ENCODE measurements at regions not wholly inside any gene's neighbourhood (a gene's known extent, or its start where the extent isn't known, plus 50 kb on each side); places are given as distances from the start of the nearest gene placed in this dataset.
"Not testable (repeated sequence)": the region's sequence is repeated elsewhere in the genome, so short reads cannot be mapped to it uniquely, and the experiment has no call there.

DNA sequence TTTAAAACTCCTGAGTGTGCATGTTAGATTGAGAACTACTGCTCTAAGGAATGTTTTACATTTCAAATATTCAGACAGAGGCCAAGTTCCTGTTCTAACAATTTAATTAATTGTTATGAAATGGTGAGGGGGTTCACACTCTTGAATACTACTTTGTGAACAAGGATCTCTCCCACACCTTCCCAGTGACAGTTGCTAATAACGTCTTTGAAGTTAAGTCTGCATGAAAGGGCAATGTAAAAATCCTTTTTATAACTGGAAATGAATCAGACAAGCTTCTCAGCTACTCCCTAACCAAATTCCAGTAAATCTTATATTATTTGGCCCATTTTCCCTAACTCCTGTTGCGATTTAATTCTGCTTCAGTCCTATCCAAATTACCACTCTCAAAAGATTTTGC is 828.5 kb upstream of the ADAMTS5 start:
- no peak for DNase-seq

DNA sequence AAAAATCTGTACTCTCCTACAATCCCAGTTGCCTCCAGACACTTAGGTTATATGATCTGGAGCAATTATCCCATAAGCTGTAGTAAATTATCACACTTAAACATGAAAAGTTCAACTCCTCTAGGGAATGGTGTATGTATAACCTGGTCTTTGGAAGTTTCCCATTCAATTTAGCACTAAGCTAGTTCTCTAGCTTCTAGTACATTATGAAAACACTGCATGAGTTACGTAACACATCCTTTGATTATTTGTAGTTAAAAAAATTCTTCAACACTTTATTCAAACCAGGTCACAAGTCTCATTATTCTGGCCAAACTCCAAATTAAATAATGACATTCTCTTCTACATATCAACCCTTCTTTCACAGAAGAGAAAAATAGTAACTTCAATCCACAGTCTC is 827.0 kb upstream of the ADAMTS5 start:
- no peak for DNase-seq

DNA sequence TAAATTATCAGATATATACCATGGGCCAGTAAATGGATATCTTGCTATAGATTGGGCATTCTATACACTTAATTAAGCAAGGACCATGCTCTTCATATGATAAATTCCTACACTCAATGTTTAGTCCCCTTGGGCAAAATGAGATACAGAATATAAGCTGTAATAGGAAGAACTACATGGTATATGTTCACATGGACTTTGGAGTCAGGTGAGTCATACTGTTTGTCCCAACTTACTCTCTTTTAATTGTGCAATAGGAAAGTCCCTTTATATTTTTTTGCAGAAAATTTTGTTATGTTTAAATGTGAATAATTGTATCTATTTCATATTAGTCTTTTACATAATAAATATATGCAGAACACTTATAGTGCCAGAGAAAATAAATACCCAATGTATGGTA is 820.2 kb upstream of the ADAMTS5 start:
- DNase-seq = no peak

DNA sequence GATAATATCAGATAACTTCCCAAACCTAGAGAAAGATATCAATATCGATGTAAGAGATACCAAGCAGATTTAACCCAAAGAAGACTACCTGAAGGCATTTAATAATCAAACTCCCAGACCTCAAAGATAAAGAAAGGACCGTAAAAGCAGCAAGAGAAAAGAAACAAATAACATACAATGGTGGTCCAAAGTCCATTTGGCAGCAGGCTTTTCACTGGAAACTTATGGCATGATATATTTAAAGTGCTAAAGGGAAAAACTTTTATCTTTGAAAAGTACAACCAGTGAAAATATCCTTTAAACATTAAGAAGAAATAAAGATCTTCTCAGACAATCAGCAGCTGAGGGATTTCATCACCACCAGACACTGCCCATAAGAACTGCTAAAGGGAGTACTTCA is 812.7 kb upstream of the ADAMTS5 start:
- no peak for DNase-seq

DNA sequence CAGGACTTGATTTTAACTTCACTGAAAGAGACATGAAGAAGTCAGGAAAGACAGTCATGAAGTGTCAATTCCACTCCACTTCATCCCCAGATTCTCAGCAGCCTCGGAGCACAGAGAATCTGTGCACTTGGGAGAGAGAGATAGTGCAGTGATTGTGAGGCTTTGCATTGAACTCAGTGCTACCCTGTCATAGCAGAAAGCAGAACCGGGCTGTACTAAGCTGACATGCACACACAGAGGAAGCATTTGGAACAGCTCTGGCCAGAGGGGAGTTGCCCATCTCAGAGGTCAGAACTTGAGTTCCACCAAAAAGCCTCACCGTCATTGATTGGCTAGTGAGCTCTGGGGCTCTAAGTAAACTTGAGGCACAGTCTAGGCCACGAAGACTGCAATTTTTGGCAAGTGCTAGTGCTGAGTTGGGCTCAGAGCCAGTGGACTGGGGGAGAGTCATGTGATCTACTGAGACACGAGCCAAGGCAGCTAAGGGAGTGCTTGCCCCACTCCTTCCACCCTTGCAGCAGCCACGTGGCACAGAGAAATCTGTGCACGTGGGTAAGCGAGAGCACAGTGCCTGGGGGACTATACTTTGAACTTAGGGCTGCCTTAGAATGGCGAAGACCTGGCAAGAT is 810.2 kb upstream of the ADAMTS5 start:
- no peak for DNase-seq

DNA sequence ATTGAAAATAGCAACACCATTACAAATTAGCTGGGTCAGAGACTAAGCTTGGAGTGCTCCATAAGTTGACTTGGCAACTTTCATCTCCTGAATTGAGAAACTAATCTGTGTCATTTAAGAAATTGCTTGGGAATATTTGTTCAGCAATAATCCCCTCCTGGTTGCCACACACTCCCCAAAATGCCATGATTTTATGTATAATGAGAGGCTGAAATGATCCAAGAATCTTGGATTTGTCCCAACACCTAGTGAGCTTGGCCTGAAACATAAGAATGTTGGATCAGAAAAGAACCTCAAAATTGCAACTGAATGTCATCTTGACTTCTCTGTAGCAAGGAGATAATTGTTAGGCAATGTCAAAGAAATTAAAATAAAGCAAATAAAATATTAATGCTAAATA is 805.9 kb upstream of the ADAMTS5 start:
- DNase-seq = no peak

DNA sequence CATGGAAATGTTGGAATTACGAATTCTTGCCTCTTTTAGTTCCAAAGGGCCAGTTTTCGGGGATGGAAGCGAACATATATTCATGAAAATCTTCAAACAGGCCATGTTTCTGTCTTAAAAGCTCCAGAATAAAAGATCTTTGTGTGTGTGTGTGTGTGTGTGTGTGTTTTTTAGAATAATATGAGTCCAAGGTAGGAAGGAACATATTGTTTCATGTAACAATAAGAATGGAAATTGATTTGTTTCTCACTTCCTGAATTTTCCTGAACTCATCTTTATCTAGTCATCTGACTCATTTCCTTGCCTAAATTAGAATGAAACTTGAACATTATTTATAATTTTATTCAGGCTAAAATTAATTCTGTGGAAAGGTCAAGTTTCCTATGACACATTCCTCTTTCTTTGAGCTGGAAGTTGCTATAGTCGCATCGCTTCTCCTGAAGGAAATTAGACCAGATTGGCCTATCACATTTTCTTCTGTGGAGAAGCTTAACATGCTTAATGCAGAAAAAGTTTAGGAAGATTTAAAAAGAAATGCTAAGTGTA is 805.1 kb upstream of the ADAMTS5 start:
- no peak for DNase-seq

DNA sequence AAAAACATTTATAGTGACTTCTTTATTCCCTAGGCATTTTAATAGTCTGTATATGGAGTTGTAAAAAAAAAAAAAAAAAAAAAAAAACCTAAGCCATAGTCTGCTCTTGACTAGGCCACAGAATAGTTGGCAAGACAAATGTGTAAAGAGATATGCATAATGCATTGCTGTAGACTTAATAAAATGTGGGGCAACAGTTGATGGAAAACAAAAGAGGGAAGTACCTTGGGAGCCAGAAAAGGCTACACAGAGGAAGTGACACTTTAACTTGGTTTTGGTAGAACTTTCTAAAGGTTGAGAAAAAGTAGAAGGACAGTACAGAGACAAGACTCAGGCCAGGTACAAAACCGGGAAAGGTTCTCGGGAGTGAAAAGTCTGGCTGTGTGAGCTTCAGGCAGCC is 802.9 kb upstream of the ADAMTS5 start:
- no peak for DNase-seq

DNA sequence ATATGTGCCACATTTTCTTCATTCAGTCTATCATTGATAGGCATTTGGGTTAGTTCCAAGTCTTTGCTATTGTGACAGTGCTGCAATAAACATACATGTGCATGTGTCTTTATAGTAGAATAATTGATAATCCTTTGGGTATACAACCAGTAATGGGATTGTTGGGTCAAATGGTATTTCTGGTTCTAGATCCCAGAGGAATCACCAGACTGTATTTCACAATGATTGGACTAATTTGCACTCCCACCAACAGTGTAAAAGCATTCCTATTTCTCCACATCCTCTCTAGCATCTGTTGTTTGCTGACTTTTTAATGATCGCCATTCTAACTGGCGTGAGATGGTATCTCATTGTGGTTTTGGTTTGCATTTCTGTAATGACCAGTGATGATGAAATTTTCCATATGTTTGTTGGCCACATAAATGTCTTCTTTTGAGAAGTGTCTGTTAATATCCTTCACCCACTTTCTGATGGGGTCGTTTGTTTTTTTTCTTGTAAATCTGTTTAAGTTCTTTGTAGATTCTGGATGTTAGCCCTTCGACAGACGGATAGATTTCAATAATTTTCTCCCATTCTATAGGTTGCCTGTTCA is 801.3 kb upstream of the ADAMTS5 start:
- DNase-seq = not testable (repeated sequence)

DNA sequence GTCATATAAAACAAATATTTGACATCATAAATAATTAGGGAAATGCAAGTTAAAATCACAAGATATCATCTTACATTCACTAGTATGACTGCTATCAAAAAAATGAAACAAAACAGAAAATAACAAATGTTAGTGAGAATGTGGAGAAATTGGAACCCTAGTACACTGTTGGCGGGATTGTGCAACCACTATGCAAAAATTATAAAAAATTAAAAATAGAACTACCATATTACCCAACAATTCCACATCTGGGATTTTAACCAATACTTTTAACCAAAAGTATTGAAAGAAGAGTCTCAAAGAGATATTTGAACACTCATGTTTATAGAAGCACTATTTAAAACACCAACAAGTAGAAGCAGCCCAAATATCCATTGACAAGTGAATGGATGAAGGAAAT is 797.2 kb upstream of the ADAMTS5 start:
- DNase-seq = no peak

DNA sequence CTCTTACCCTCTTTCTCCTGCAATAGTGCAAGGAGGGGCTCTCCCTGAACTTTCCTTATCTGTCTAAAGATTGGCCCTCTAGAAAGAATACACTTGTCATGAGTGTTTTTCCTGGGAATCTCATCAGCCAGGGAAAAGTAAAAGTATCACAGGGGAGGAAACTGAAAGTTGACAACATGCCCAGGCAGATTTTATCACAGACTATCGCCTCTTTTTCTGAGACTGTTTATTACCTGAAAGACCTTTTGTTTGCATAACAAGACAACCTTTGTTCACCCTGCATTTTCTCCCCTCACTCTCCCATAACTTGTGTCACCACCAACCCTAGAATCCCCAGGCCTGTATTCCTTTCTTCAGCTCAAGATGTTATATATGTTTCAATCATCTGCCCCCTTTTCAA is 794.7 kb upstream of the ADAMTS5 start:
- no peak for DNase-seq

DNA sequence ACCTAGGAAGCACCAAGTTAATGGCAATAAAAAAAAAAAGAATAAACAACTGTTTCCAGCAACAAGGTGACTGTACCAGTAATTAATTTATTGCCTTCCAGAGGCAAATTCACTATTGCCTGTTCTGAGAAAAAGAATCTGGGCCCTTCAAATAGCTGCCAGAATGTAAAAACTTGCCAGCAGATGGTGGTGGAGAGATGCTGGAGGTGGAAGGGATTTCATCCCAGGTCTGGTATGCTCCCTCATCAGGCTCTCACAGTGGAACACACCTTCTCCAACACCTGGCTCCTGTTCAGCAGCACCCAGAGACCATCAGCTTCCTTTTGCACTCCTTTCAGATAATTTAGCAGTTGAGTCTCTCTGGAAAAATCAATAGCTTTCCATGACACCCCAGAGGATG is 792.9 kb upstream of the ADAMTS5 start:
- DNase-seq = no peak

DNA sequence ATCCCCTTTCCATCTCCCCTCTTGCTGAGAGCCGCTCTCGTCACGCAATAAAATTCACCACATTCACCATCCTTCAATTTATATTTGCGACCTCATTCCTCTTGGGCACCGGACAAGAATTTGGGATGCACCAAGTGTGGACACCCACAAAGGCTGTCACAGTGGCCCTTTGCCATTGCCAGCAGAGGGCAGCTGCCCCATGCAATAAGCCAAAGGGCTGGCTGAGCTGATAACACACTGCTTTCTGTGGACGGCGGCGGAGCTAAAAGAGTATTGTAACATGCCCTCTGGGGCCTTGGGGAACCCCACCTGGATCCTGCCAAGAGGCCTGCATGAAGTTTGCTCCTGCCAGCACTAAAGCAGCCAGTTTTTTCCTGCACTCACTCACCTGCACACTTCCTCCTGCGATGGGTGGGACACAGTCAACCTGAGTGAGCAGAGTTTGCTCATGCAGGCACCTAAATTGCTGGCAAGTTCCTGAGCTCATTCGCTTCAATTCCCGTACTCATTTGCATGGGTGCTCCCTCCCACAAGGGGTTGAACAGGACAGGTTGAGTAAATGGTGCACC is 792.3 kb upstream of the ADAMTS5 start:
- DNase-seq = peak in 1 of 3 experiments; percentile 3

DNA sequence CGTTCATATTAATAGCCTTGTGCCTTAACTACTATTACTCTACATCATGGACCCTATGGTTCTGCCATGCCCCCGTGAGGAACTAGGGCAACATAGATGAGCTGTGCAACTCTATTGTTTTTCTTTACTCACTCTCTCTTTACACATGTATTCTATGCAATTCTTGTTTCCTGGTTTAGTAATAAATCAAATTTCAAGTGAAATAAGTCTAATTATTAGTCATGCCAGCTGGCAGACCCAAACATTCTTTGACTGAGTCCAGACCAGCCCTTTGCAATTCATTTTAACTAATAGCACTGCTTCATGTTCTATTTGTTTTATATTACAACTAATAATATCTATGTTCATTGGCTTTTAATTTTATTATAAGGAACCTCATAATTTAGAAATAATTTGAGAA is 789.3 kb upstream of the ADAMTS5 start:
- no peak for DNase-seq

DNA sequence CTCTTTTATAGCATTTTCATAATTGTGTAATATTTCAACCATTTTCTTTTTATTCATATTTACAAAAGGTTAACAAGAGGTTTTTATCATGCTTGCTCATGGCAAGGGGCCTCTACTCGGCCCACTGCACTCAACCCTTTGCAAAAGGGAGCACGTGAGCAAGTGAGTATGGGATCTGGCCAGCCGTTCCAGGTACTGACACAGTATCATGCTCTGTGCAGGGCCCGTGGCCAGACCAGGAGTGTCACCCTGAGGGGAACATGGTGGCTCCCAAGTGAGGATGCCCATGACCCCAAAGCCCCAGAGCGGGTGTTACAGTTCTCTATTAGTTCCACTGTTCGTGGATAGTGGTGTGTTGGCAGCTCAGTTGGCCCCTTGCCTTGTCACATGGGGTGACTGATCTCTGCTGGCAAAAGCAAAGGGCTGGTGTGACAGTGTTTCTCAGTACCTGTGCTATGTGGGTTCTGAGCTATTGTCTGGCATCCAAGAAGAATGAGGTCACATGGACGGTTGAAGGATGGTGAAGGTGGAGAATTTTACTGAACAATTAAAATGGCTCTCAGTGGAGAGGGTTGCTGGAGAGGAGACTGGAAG is 777.2 kb upstream of the ADAMTS5 start:
- no peak for DNase-seq

DNA sequence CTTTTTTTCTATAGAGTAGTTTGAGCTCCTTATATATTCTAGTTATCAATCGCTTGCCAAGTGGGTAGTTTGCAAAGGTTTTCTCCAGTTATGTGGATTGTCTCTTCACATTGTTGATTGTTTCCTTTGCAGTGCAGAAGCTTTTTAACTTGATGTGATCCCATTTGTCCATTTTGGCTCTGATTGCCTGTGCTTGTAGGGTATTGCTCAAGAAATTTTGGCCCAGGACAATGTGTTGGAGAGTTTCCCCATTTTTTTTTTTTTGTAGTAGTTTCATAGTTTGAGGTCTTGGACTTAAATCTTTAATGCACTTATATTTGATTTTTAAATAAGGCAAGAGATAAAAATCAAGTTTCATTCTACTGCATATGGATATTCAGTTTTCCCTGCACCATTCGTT is 774.8 kb upstream of the ADAMTS5 start:
- DNase-seq = no peak

DNA sequence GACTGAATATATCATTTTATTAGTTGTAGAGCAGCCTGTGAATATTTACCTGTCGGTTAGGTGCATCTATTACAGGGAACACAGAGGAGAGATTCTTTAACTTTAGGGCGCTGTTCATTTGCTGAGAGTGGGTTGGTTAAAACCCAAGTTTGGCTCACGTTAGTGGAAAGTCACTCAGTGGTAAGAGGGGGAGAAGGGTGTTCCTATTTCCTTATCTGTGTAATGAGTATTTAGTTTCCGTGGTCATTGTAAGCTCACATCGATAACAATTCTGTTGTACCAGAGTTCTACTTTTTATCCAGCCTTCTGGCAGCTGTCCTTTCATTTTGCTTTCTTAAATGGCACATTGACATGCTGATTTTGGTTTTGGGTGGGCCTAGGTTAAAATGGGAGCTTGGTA is 773.2 kb upstream of the ADAMTS5 start:
- DNase-seq = no peak

DNA sequence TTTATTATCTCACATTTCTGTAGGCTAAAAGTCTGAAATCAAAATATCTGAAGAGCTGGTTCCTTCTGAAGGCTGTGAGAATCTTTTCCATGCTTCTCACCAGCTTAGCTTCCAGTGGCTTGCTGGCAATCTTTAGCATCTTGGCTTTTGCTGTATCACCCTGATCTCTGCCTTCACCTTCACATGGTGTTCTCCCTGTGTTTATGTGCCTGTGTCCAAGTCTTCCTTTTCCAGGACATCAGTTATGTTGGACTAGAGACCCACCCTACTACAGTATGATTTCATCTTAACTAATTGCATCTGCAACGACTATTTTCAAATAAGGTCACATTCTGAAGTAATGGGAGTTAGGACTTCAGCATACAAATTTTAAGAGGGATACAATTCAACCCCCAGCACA is 772.3 kb upstream of the ADAMTS5 start:
- DNase-seq = no peak

DNA sequence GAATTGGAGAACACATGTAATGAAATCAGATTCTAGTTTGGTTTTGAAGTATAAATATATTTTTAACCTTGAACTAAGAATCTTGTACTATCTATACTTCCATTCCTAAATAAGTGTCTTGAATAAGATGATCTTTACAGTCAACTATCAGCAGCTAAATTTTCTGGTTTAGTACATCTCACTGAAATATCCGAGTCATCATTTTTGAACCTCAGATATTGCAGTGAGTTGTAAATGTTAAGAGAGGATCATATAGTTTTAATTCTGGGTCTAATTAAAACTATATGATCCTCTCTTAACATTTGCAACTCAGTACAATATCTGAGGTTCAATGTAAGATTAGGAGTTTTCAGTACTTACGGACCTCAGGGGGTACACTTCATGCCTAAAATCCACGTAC is 768.8 kb upstream of the ADAMTS5 start:
- DNase-seq = no peak

DNA sequence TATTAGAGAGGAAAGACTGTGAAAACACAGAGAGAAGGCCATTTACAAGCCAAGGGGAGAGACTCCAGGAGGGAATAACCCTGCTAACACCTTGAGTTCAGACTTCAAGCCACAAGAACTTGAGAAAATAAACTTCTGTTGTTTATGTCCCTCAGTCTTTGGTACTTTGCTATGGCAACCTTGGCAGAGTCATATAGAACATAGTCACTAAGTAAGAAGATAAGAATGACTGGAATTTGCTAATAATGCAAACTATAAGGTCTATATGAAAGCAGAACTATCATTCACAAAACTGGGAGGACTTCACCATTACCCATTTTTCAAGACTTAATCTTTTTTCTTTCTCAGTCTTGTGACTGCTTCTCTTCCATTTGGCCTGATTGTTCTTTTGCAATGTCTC is 767.3 kb upstream of the ADAMTS5 start:
- no peak for DNase-seq

DNA sequence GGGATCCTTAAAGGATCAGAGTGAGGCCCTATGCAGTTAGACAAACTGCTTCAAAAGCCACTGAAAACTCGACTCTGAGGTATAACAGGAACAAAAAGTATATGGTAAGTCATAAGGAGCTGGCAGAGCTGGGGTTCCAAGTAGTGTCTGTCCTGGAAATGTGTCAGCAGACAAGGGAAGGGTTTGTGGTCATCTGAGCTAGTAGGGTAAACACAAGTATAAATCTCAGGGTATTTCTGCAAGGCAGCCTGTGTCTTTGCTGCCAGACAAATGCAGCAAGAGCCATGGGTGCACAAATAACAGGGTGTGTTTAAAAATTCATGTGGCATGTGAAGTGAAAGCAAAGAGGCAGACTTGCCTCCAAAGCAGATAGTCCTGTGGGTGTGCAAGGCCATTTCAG is 759.0 kb upstream of the ADAMTS5 start:
- no peak for DNase-seq

DNA sequence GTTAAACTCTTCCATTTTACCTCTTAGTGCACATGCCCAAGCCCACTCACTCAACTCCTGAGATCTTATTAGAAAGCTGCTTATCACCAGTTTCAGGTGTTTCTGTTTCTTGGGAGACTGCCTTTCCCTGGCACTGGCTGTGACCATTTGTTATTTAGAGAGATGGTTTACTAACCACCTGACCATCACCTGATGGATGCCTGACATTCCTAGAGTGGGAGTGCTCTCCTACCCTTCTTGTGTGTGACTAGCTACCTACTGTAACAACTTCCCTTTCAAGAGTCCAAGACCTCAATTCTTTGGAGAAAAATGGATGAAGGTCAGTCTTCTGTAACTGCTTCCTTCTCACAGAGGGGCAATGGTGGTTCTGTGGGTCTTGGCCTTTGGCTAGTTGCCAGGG is 755.2 kb upstream of the ADAMTS5 start:
- no peak for DNase-seq

DNA sequence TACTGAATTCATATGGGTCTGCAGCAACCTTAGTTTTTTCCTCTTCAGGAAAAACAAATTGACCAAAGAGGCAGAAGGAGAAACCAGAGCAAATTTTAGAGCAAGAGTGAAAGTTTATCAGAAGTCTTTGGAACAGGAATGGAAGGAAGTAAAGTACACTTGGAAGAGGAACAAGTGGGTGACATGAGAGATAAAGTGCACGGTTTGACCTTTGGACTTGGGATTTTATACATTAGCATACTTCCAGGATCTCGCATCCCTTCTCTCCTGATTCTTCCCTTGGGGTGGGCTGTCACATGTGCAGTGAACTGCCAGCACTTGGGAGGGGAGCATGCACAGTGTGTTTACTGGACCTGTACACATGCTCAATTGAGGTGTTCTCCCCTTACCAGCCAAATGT is 754.8 kb upstream of the ADAMTS5 start:
- no peak for DNase-seq

DNA sequence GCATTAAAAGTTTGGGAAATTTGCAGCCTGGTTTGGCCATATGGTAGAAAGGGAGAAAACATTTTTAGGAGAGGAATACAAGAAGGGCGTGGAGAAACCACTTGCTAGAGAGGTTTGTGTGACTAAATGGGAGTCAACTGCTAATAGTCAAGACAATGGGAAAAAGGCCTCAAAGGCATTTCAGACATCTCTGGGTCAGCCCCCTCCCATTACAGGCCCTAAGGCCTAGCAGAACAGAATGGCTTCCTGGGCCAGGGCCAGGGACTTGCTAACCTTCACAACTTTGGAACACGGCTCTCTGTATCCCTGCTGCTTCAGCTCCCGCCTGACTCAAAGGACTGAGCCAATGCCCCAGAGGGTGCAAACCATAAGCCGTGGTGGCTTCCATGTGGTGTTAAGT is 752.3 kb upstream of the ADAMTS5 start:
- no peak for DNase-seq

All from NCI-H1417 (cell line).